OCI-LY3 (cell line): ENCODE measurements at regions not wholly inside any gene's neighbourhood (a gene's known extent, or its start where the extent isn't known, plus 50 kb on each side); places are given as distances from the start of the nearest gene placed in this dataset.

Source experiments
- H2AFZ ChIP-seq: fragments of 200-600, 300-600 bp; shearing (Covaris generic); 2 replicates; pipeline ENCODE4 v1.6.0; 2014; ENCODE audit warnings: antibody characterized with exemption, low read depth, low read length
- H3K27ac ChIP-seq: fragments of 200-600, 300-600 bp; sonication (generic); 2 replicates; pipeline ENCODE4 v1.5.1; 2014; ENCODE audit warnings: mild to moderate bottlenecking, low read length, moderate library complexity, mixed read lengths
- H3K27me3 ChIP-seq: fragments of 200-600, 300-600 bp; sonication (generic); 2 replicates; pipeline ENCODE4 v1.6.1; 2014; ENCODE audit warnings: low read depth, low read length, mixed read lengths
- H3K36me3 ChIP-seq: fragments of 200-600, 300-600 bp; sonication (generic); replicated peaks from 2 replicates; pipeline ENCODE3; 2014; ENCODE audit warnings: low read depth, low read length, mixed read lengths
- H3K4me1 ChIP-seq: fragments of 300-600, 200-600 bp; sonication (generic); 2 replicates; pipeline ENCODE4 v1.6.1; 2014; ENCODE audit warnings: low read length, mixed read lengths
- H3K4me2 ChIP-seq: fragments of 200-600, 300-600 bp; sonication (generic); 2 replicates; pipeline ENCODE4 v1.6.1; 2014; ENCODE audit warnings: low read length, mixed read lengths
- H3K4me3 ChIP-seq: fragments of 300-600, 200-600 bp; sonication (generic); 2 replicates; pipeline ENCODE4 v1.5.1; 2014; ENCODE audit warnings: antibody characterized with exemption, mild to moderate bottlenecking, low read length, moderate library complexity
- H3K79me2 ChIP-seq: fragments of 300-600, 200-600 bp; shearing (Covaris generic); 2 replicates; pipeline ENCODE4 v1.6.1; 2014; ENCODE audit warnings: mild to moderate bottlenecking, low read length, mixed read lengths
- H3K9ac ChIP-seq: fragments of 300-600, 200-600 bp; shearing (Covaris generic); 2 replicates; pipeline ENCODE4 v1.6.0; 2014; ENCODE audit warnings: mild to moderate bottlenecking, low read length, moderate library complexity
- H3K9me3 ChIP-seq: fragments of 200-600, 300-600 bp; shearing (Covaris generic); 2 replicates; pipeline ENCODE4 v1.6.1; 2014; ENCODE audit warnings: low read length, mixed read lengths; ENCODE audit not compliant: insufficient read depth
- H4K20me1 ChIP-seq: fragments of 200-600, 300-600 bp; sonication (generic); 2 replicates; pipeline ENCODE4 v1.6.1; 2016; ENCODE audit warnings: low read length, mixed read lengths; ENCODE audit not compliant: insufficient read depth
- EZH2phosphoT487 ChIP-seq: fragments of 200-600 bp; shearing (Covaris generic); IDR thresholded peaks from 2 replicates; pipeline ENCODE4 v1.6.1; 2018; ENCODE audit warnings: antibody characterized with exemption, mixed run types, low read depth
- TF ChIP-seq, protein P1 (sequence below): fragments of 200-600, 300-600 bp; sonication (generic); IDR thresholded peaks from 2 replicates; pipeline ENCODE4 v1.5.1; 2014; ENCODE audit warnings: antibody characterized with exemption, low read length, low read depth

DNA sequence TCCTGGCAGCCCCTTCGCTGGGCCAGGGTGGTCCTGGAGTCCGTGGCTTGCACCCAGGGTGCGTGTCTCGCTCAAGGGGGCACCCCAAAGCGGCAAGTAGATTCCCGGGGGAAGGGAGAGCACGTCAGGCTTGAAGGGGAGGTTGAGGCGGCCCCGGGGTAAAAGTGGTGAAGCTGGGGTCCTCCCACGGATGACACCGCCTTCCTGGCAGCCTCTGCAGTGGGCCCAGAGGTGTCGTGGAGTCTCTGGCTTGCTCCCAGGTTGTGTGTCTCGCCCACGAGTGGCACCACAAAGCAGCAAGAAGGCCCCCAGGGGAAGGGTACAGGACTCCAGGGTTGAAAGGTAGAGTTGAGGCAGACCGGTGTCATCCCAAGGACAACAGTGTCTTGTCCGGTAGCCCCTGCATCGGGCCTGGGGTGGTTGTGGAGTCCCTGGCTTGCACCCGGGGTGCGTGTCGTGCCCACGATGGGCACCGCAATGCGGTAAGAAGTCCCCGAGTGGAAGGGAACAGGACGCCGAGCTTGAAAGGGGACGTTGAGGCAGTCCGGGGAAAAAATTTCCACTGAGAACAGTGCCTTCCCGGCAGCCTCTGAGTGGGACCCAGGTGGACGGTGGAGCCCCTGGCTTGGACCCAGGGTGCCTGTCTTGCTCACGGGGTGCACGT is 158.0 kb upstream of the ALG10B start:
- Histone ChIP-seq H3K4me2 (no peak overlapping the region), H3K9ac (no peak overlapping the region), H3K4me3 (no peak overlapping the region), H3K79me2 (no peaks in the 10 kb centered on the region), H2AFZ (no peak overlapping the region), H3K4me1 (no peaks in the 10 kb centered on the region), H3K27me3 (no peaks in the 10 kb centered on the region), H4K20me1 (no peaks in the 10 kb centered on the region), H3K9me3 (no peaks in the 10 kb centered on the region), H3K27ac (no peak overlapping the region), H3K36me3 (no peaks in the 10 kb centered on the region)
- no peak for TF ChIP-seq EZH2phosphoT487

DNA sequence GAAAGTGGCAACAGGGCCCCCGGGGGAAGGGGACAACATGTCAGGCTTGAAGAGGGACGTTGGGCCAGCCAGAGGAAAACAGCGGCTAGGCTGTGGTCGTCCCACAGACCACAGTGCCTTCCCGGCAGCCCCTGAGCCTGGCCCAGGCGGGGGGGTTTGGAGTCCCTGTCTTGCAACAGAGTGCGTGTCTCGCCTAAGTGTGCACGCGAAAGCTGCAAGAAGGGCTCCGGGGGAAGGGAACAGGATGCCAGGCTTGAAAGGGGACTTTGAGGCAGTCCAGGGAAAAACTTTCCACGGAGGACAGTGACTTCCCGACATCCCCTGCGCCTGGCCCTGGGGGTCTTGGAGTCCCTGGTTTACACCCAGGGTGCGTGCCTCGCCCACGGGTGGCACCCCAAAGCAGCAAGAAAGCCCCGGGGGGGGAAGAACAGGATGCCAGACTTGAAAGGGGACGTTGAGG is 157.5 kb upstream of the ALG10B start:
- H3K79me2 ChIP-seq, result no peaks in the 10 kb centered on the region
- no peaks in the 10 kb centered on the region for H4K20me1 ChIP-seq
- H3K27me3 ChIP-seq, result no peaks in the 10 kb centered on the region
- no peak overlapping the region for H3K27ac ChIP-seq
- no peaks in the 10 kb centered on the region for H3K36me3 ChIP-seq
- H3K9ac ChIP-seq, result no peak overlapping the region
- H3K4me1 ChIP-seq, result no peaks in the 10 kb centered on the region
- no peaks in the 10 kb centered on the region for H3K9me3 ChIP-seq
- no peak overlapping the region for H3K4me2 ChIP-seq
- TF ChIP-seq EZH2phosphoT487, result no peak
- TF ChIP-seq, protein P1, sequence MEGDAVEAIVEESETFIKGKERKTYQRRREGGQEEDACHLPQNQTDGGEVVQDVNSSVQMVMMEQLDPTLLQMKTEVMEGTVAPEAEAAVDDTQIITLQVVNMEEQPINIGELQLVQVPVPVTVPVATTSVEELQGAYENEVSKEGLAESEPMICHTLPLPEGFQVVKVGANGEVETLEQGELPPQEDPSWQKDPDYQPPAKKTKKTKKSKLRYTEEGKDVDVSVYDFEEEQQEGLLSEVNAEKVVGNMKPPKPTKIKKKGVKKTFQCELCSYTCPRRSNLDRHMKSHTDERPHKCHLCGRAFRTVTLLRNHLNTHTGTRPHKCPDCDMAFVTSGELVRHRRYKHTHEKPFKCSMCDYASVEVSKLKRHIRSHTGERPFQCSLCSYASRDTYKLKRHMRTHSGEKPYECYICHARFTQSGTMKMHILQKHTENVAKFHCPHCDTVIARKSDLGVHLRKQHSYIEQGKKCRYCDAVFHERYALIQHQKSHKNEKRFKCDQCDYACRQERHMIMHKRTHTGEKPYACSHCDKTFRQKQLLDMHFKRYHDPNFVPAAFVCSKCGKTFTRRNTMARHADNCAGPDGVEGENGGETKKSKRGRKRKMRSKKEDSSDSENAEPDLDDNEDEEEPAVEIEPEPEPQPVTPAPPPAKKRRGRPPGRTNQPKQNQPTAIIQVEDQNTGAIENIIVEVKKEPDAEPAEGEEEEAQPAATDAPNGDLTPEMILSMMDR, result no peak
- no peak overlapping the region for H2AFZ ChIP-seq
- no peak overlapping the region for H3K4me3 ChIP-seq

DNA sequence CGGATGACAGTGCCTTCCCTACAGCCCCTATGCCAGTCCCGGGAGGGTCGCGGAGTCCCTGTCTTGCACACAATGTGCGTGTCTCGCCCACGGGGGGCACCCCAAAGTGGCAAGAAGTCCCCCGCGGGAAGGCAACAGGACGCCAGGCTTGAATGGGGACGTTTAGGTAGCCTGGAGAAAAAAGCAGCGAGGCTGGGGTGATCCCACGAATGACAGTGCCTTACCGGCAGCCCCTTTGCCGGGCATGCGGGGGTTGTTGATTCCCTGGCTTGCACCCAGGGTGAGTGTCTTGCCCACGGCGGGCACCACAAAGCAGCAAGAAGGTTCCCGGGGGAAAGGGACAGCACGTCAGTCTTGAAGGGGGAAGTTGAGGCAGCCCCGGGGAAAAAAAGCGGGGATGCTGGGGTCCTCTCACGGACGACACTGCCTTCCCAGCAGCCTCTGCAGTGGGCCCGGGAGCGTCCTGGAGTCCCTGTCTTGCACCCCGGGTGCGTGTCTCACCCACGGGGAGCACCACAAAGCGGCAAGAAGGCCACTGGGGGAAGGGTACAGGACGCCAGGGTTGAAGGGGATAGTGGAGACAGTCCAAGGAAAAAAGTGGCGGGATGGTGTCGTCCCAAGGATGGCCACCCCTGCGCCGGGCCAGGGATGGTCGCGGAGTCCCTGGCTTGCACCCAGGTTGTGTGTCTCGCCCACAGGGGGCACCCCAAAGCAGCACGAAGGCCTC is 156.8 kb upstream of the ALG10B start:
- H3K27me3 ChIP-seq, result no peaks in the 10 kb centered on the region
- H3K4me3 ChIP-seq, result no peak overlapping the region
- H3K9ac ChIP-seq, result no peak overlapping the region
- no peaks in the 10 kb centered on the region for H3K9me3 ChIP-seq
- no peaks in the 10 kb centered on the region for H3K36me3 ChIP-seq
- TF ChIP-seq, protein P1, result no peak
- no peak for TF ChIP-seq EZH2phosphoT487
- no peaks in the 10 kb centered on the region for H3K79me2 ChIP-seq
- H4K20me1 ChIP-seq, result no peaks in the 10 kb centered on the region
- no peak overlapping the region for H3K27ac ChIP-seq
- no peak overlapping the region for H2AFZ ChIP-seq
- no peaks in the 10 kb centered on the region for H3K4me1 ChIP-seq
- H3K4me2 ChIP-seq, result no peak overlapping the region

DNA sequence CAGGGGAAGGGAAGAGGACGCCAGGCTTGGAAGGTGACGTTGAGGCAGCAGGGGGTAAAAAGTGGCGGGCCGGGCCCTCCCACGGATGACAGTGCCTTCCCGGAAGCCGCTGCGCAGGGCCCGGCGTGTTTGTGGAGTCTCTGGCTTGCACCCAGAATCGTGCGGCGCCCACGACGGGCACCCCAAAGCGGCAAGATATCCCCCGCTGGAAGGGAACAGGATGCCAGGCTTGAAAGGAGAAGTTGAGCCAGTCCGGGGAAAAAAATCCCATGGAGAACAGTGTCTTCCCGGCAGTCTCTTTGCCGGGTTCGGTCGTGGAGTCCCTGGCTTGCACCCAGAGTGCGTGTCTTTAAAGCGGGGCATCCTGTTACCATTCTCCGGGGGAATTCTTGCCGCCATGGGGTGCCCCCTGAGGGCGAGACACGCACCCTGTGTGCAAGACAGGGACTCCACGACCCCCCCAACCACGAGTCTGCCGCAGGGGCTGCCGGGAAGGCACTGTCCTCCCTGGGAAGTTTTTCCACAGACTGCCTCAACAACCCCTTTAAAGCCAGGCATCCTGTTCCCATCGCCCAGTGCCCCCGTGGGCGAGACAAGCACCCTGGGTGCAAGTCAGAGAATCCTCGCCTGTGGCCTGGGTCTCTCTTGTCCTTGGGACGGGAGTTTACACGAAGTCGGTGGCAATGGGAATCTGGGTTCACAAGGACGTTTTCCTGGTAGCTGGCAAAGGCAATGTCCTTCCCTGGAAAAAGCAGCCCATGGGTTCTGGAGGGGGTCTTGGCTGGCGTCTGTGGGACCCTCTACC is 156.1 kb upstream of the ALG10B start:
- Histone ChIP-seq H3K9ac (no peak overlapping the region), H3K27ac (no peak overlapping the region), H3K4me3 (no peak overlapping the region), H3K4me2 (no peak overlapping the region), H2AFZ (no peak overlapping the region), H3K4me1 (no peaks in the 10 kb centered on the region), H3K36me3 (no peaks in the 10 kb centered on the region), H3K79me2 (no peaks in the 10 kb centered on the region), H3K27me3 (no peaks in the 10 kb centered on the region), H3K9me3 (no peaks in the 10 kb centered on the region), H4K20me1 (no peaks in the 10 kb centered on the region)
- no peak for TF ChIP-seq EZH2phosphoT487
- TF ChIP-seq, protein P1, result no peak
